OCI-LY3 (cell line): ENCODE measurements at regions not wholly inside any gene's neighbourhood (a gene's known extent, or its start where the extent isn't known, plus 50 kb on each side); places are given as distances from the start of the nearest gene placed in this dataset.

ENCODE experiments used
- H2AFZ ChIP-seq: fragments of 200-600, 300-600 bp; shearing (Covaris generic); 2 replicates; pipeline ENCODE4 v1.6.0; 2014; ENCODE audit warnings: antibody characterized with exemption, low read depth, low read length
- H3K27ac ChIP-seq: fragments of 200-600, 300-600 bp; sonication (generic); 2 replicates; pipeline ENCODE4 v1.5.1; 2014; ENCODE audit warnings: mild to moderate bottlenecking, low read length, moderate library complexity, mixed read lengths
- H3K27me3 ChIP-seq: fragments of 200-600, 300-600 bp; sonication (generic); 2 replicates; pipeline ENCODE4 v1.6.1; 2014; ENCODE audit warnings: low read depth, low read length, mixed read lengths
- H3K36me3 ChIP-seq: fragments of 200-600, 300-600 bp; sonication (generic); replicated peaks from 2 replicates; pipeline ENCODE3; 2014; ENCODE audit warnings: low read depth, low read length, mixed read lengths
- H3K4me1 ChIP-seq: fragments of 300-600, 200-600 bp; sonication (generic); 2 replicates; pipeline ENCODE4 v1.6.1; 2014; ENCODE audit warnings: low read length, mixed read lengths
- H3K4me2 ChIP-seq: fragments of 200-600, 300-600 bp; sonication (generic); 2 replicates; pipeline ENCODE4 v1.6.1; 2014; ENCODE audit warnings: low read length, mixed read lengths
- H3K4me3 ChIP-seq: fragments of 300-600, 200-600 bp; sonication (generic); 2 replicates; pipeline ENCODE4 v1.5.1; 2014; ENCODE audit warnings: antibody characterized with exemption, mild to moderate bottlenecking, low read length, moderate library complexity
- H3K79me2 ChIP-seq: fragments of 300-600, 200-600 bp; shearing (Covaris generic); 2 replicates; pipeline ENCODE4 v1.6.1; 2014; ENCODE audit warnings: mild to moderate bottlenecking, low read length, mixed read lengths
- H3K9ac ChIP-seq: fragments of 300-600, 200-600 bp; shearing (Covaris generic); 2 replicates; pipeline ENCODE4 v1.6.0; 2014; ENCODE audit warnings: mild to moderate bottlenecking, low read length, moderate library complexity
- H3K9me3 ChIP-seq: fragments of 200-600, 300-600 bp; shearing (Covaris generic); 2 replicates; pipeline ENCODE4 v1.6.1; 2014; ENCODE audit warnings: low read length, mixed read lengths; ENCODE audit not compliant: insufficient read depth
- H4K20me1 ChIP-seq: fragments of 200-600, 300-600 bp; sonication (generic); 2 replicates; pipeline ENCODE4 v1.6.1; 2016; ENCODE audit warnings: low read length, mixed read lengths; ENCODE audit not compliant: insufficient read depth
- EZH2phosphoT487 ChIP-seq: fragments of 200-600 bp; shearing (Covaris generic); IDR thresholded peaks from 2 replicates; pipeline ENCODE4 v1.6.1; 2018; ENCODE audit warnings: antibody characterized with exemption, mixed run types, low read depth
- TF ChIP-seq, protein P1 (sequence below): fragments of 200-600, 300-600 bp; sonication (generic); IDR thresholded peaks from 2 replicates; pipeline ENCODE4 v1.5.1; 2014; ENCODE audit warnings: antibody characterized with exemption, low read length, low read depth

DNA sequence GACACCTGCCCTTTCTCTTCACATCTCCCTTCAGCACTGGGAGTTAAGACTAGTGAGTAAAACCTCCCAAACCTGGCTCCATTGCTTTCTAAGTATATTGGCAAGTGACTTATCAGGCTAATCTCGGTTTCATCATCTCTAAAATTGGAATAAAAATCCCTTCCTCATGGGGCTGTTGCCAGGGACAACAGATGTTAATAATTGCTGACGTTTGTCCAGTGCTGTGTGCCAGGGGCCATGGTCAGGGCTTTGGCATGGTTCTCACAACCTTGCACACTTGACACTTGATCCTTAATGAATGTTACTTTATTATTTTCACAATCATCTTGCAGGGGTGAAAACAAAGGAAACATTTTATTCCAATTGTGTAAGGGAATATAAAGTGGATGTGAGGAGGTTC is 1262.0 kb upstream of the WWC1 start:
- no peaks in the 10 kb centered on the region for H3K9me3 ChIP-seq
- H3K27me3 ChIP-seq: no peaks in the 10 kb centered on the region
- no peaks in the 10 kb centered on the region for H3K4me1 ChIP-seq
- no peak for TF ChIP-seq EZH2phosphoT487
- TF ChIP-seq, protein P1, sequence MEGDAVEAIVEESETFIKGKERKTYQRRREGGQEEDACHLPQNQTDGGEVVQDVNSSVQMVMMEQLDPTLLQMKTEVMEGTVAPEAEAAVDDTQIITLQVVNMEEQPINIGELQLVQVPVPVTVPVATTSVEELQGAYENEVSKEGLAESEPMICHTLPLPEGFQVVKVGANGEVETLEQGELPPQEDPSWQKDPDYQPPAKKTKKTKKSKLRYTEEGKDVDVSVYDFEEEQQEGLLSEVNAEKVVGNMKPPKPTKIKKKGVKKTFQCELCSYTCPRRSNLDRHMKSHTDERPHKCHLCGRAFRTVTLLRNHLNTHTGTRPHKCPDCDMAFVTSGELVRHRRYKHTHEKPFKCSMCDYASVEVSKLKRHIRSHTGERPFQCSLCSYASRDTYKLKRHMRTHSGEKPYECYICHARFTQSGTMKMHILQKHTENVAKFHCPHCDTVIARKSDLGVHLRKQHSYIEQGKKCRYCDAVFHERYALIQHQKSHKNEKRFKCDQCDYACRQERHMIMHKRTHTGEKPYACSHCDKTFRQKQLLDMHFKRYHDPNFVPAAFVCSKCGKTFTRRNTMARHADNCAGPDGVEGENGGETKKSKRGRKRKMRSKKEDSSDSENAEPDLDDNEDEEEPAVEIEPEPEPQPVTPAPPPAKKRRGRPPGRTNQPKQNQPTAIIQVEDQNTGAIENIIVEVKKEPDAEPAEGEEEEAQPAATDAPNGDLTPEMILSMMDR: no peak
- no peak overlapping the region for H3K27ac ChIP-seq
- no peaks in the 10 kb centered on the region for H3K79me2 ChIP-seq
- H3K36me3 ChIP-seq: no peaks in the 10 kb centered on the region
- no peak overlapping the region for H2AFZ ChIP-seq
- no peak overlapping the region for H3K4me3 ChIP-seq
- H3K9ac ChIP-seq: no peak overlapping the region
- no peak overlapping the region for H3K4me2 ChIP-seq
- no peaks in the 10 kb centered on the region for H4K20me1 ChIP-seq

DNA sequence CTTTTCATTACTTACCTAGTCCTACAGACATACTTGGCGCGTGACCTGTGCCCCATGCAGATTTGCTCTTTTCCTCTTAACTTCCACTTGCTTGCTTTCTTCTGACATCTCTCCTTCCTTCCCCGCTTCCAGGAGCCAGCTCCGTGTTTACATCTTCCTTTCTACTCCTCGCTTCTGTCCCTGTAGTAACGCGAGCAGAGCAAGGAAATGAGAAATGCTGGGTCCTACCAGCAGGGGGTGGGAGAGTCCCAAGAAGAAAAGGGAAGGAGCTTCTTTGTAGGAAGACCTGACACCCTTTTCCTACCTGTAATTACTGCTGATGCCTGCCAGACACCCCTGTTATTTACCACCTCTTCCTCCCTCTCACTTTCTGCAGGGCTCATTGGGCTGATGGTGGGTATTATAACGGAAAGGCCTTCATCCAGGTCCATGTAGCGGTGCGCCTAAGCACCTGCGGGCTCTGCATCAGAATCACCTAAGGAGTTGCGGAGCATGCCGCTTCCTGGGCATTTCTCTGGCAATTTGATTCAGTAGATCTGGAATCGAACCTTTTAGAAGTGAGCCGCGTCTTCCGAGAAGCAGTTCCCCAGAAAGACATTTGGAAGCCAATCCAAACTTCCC is 1260.8 kb upstream of the WWC1 start:
- H3K27ac ChIP-seq: no peak overlapping the region
- TF ChIP-seq, protein P1: peak; percentile 8; the same call in 1 of the 2 replicates
- no peak for TF ChIP-seq EZH2phosphoT487
- no peaks in the 10 kb centered on the region for H3K36me3 ChIP-seq
- no peak overlapping the region for H3K4me2 ChIP-seq
- no peaks in the 10 kb centered on the region for H4K20me1 ChIP-seq
- H3K79me2 ChIP-seq: no peaks in the 10 kb centered on the region
- no peaks in the 10 kb centered on the region for H3K9me3 ChIP-seq
- H2AFZ ChIP-seq: no peak overlapping the region
- no peak overlapping the region for H3K4me3 ChIP-seq
- no peak overlapping the region for H3K9ac ChIP-seq
- H3K4me1 ChIP-seq: no peaks in the 10 kb centered on the region
- H3K27me3 ChIP-seq: no peaks in the 10 kb centered on the region

DNA sequence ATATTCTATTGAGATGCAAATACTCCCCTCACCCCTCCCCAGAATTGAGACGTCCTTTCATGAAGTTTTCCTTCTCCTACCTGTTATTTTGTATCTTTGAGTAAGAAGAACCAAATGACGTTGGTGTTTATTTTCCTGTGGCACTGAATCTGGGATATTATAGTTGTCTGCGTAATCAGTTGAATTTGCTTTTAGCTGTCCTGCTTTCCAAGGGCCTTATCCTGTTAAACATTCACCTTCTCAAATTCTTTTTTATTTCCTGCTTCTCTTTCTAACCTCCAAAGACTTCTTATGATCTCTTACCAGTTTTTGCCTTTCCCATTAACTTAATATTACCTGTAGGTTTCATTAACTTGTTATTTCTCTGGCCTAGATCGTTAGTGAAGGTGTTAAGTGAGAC is 1254.9 kb upstream of the WWC1 start:
- Histone ChIP-seq H3K4me2 (no peak overlapping the region), H3K9ac (no peak overlapping the region), H3K36me3 (no peaks in the 10 kb centered on the region), H2AFZ (no peak overlapping the region), H3K27ac (no peak overlapping the region), H3K4me1 (no peaks in the 10 kb centered on the region), H3K4me3 (no peak overlapping the region), H3K79me2 (no peaks in the 10 kb centered on the region), H3K9me3 (no peaks in the 10 kb centered on the region), H3K27me3 (no peaks in the 10 kb centered on the region), H4K20me1 (no peaks in the 10 kb centered on the region)
- TF ChIP-seq, protein P1: no peak
- no peak for TF ChIP-seq EZH2phosphoT487

DNA sequence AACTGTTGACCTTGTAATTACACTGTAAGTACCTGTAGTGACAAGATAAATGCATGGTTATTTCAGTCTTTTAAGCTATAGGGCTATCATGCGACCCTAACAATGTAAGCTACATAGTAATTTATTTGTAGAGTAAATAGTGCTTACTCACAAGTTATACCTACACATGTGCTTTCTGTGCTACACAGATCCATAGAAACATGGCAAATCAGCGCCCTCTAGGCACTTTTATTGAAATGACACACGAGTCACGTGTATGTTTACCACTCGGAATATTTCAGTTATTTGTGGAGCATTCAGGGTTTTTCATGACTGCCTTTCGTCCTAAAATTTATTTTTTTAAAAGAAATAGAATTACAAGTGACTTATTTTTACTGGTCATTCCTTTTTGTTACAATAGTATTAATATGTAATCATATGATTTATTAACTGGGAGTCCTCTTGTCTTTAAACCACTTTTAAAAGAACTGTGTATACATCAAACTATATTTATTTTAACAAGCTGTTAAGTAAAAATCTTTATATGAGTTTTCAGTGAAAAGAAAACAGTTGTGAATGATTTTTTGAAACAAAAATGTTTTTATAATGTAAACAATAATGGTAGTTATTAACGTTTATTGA is 1242.3 kb upstream of the WWC1 start:
- no peak overlapping the region for H2AFZ ChIP-seq

More for the DNA sequence above, 1242.3 kb upstream of the WWC1 start:
- H4K20me1 ChIP-seq: no peaks in the 10 kb centered on the region
- H3K36me3 ChIP-seq: no peaks in the 10 kb centered on the region
- H3K9me3 ChIP-seq: no peaks in the 10 kb centered on the region
- no peak for TF ChIP-seq EZH2phosphoT487
- TF ChIP-seq, protein P1: peak; percentile 71
- H3K4me3 ChIP-seq: no peak overlapping the region
- H3K27ac ChIP-seq: no peak overlapping the region
- no peaks in the 10 kb centered on the region for H3K27me3 ChIP-seq
- H3K4me2 ChIP-seq: no peak overlapping the region
- no peaks in the 10 kb centered on the region for H3K4me1 ChIP-seq
- no peaks in the 10 kb centered on the region for H3K79me2 ChIP-seq
- H3K9ac ChIP-seq: no peak overlapping the region
